ENCODE measurements at regions not wholly inside any gene's neighbourhood (a gene's known extent, or its start where the extent isn't known, plus 50 kb on each side); places are given as distances from the start of the nearest gene placed in this dataset.
"Not testable (repeated sequence)": the region's sequence is repeated elsewhere in the genome, so short reads cannot be mapped to it uniquely, and the experiment has no call there.

DNA sequence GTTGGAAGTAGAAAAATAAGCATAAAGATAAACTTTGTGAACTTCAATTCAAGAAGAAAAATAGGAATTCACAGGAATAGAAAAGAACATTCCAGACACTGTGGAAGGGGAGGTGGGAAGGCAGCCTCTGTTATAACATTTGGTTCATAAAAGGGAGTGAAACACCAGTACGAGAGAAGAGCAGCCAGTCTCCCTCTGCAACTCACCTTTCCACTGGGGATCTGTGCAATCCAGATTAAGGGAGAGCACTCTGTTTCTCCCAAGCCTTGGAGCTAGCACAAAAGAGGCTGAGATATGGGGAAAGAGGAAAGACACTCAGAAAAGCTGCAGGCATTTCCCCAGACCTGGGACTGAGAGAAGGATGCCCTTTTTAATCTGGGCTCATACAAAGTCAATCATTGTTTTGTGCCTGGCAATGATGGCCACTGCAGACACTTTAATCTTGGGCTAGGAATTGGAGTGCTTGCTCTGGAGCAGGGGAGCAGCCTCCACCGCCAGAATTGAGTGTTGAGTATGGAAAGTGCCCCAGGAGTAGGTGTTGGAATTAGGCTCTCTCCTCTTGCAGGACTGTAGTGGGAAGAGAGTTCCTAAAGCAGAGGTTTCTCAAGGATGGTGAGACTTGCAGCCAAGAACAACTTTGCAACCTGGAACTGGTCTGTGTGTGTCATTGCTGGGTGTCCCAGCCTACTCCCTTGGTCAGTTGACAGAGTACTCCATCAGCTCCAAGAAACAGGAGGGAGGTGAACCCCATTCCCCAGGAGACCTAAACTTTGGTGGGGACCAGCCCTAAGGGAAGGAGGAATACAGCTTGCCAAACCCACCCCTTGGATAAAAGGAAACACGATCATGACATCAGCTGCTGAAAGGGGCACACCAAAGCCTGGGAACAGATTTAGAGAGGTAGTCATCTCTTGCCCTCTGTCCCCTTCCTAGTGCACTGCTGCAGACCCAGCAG, 1510.2 kb upstream of the TPTE start:
- CTCF ChIA-PET; H3K36me3 Mint-ChIP-seq (ENCODE audit: low read depth); H3K9me3 Mint-ChIP-seq; DNase-seq; H3K27ac Mint-ChIP-seq; POLR2A ChIA-PET; H3K4me1 Mint-ChIP-seq; intact Hi-C loops (cut with micrococcal nuclease); ATAC-seq (ENCODE audit: low read depth); H3K4me3 Mint-ChIP-seq; H3K27me3 Mint-ChIP-seq: not testable (repeated sequence)

DNA sequence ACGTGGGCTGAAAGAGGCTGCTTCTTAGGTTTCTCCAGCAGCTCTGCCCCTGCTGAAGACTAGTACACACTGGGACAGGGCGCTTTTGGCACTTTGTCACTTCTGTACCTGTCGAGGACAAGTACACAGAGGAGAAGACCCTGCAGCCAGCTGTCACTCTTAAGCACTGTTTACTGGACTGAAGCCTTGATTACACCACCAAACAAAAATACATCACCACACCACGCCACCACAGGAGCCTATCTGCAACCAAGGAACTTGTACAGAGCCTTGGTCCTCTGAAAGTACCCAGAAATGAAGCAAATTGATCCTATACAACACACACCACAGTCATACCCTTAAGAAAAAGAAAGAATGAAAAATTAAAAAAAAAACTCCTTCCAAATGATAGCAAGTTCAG, 1509.5 kb upstream of the TPTE start:
- intact Hi-C loops (cut with micrococcal nuclease); DNase-seq; ATAC-seq (ENCODE audit: low read depth); POLR2A ChIA-PET; H3K27me3 Mint-ChIP-seq; H3K27ac Mint-ChIP-seq; H3K4me1 Mint-ChIP-seq; H3K9me3 Mint-ChIP-seq; H3K4me3 Mint-ChIP-seq; H3K36me3 Mint-ChIP-seq (ENCODE audit: low read depth); CTCF ChIA-PET: not testable (repeated sequence)

DNA sequence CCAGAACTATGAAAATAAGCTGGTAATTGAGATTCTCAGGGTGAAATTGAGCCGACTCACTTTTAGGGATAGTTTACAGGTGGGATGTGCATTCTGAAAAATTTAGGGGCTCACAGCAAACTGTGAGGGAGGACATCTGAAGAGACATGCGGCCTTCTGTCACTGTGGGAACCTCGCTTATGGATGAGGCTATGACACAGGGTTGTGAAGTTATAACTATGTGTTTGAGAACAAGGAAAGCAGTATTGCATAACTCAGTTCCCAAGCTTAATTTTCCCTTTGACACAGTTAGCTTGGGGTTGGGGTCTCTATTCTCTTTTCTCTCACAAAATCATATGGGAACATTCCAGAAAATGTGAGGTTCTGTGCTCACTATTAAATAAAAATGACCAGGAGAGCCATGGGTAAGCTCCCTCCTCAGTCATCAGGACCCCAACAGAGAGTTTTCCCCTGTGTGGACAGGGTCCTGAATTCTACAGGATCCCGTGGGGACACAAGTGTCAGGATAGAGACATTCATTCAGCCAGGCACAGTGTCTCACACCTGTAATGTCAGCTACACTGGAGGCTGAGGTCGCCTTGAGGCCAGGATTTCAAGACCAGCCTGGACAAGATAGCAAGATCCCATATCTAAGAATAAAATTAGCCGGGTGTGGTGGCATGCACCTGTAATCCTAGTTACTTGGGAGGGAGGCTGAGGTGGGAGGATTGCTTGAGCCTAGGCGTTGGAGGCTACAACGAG, 1507.7 kb upstream of the TPTE start:
- H3K4me1 Mint-ChIP-seq; H3K9me3 Mint-ChIP-seq; intact Hi-C loops (cut with micrococcal nuclease); POLR2A ChIA-PET; H3K4me3 Mint-ChIP-seq; H3K27ac Mint-ChIP-seq; ATAC-seq (ENCODE audit: low read depth); H3K27me3 Mint-ChIP-seq; CTCF ChIA-PET; H3K36me3 Mint-ChIP-seq (ENCODE audit: low read depth); DNase-seq: not testable (repeated sequence)

DNA sequence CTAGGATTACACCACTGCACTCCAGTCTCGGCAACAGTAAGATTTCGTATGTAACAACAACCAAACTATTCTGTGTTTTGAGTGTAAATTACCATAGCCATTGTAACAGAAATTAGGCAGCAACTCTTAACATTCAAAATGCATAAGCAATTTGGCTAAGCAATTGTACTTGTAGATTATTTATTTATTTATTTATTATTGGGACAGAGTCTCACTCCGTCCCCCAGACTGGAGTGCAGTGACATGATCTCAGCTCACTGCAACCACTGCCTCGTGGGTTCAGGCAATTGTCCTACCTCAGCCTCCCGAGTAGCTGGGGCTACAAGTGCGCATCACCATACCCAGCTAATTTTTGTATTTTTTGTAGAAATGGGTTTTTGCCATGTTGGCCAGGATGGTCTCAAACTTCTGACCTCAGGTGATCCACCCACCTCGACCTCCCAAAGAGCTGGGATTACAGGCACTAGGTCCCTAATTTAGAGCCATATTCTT, 1507.1 kb upstream of the TPTE start:
- CTCF ChIA-PET; POLR2A ChIA-PET; intact Hi-C loops (cut with micrococcal nuclease); DNase-seq; H3K36me3 Mint-ChIP-seq (ENCODE audit: low read depth); H3K27me3 Mint-ChIP-seq; ATAC-seq (ENCODE audit: low read depth); H3K4me3 Mint-ChIP-seq; H3K9me3 Mint-ChIP-seq; H3K27ac Mint-ChIP-seq; H3K4me1 Mint-ChIP-seq: not testable (repeated sequence)

DNA sequence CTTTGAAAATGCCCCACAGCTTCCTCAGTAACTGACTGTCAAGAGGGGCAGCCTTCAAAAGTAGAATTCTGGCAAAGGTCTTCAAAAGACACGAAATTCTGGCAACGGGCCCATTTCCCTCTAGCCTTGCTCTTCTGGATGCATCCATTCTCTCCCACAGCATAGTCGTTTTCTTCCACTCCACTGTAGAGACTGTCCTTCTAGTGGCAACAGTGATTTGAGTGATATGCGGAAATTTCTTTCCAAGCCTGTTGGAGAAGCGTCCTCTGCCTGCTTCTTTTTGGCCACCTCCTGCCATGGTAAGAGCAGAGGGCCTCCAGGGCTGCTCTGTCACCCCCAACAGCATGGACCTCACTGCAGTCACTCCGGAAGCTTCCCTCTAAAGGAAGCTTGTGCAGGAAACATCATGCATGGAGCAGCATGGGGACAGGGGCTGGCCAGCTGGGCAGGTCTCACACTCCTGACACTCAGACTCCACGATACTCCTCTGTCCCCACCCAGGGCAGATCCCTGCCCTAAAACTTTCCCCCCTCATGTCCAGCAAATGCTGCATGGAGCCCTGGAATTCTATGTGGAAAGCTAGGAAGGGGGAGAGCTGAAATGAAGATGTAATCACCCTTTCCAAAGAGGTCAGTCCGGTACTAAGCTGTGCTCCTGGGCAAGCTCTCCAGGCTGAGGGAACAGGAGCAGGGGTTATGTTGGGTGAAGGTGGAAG, 1505.7 kb upstream of the TPTE start:
- H3K4me1 Mint-ChIP-seq; H3K27me3 Mint-ChIP-seq; CTCF ChIA-PET; intact Hi-C loops (cut with micrococcal nuclease); H3K4me3 Mint-ChIP-seq; H3K27ac Mint-ChIP-seq; H3K36me3 Mint-ChIP-seq (ENCODE audit: low read depth); H3K9me3 Mint-ChIP-seq; ATAC-seq (ENCODE audit: low read depth); DNase-seq; POLR2A ChIA-PET: not testable (repeated sequence)

DNA sequence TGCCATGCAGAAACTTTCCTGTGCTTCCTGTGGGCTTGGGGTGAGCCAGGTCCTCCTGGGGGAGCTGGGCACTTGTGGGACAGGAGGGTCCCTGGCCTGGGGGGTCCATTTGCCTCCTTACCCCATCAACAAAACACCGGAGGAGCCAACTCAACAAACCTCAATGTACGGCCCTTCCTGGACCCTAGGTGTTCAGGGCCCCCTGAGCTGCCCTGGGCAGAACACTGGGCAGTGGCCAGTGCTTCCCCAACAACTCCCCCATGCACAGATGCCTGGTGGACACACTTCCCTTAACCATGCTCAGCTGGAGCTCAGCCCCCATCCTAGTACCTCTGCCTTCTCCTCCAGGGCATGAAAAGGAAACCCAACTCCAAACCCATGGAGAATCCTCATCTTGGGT, 1504.2 kb upstream of the TPTE start:
- POLR2A ChIA-PET; H3K4me1 Mint-ChIP-seq; ATAC-seq (ENCODE audit: low read depth); CTCF ChIA-PET; intact Hi-C loops (cut with micrococcal nuclease); H3K27ac Mint-ChIP-seq; H3K4me3 Mint-ChIP-seq; DNase-seq; H3K9me3 Mint-ChIP-seq; H3K27me3 Mint-ChIP-seq; H3K36me3 Mint-ChIP-seq (ENCODE audit: low read depth): not testable (repeated sequence)

DNA sequence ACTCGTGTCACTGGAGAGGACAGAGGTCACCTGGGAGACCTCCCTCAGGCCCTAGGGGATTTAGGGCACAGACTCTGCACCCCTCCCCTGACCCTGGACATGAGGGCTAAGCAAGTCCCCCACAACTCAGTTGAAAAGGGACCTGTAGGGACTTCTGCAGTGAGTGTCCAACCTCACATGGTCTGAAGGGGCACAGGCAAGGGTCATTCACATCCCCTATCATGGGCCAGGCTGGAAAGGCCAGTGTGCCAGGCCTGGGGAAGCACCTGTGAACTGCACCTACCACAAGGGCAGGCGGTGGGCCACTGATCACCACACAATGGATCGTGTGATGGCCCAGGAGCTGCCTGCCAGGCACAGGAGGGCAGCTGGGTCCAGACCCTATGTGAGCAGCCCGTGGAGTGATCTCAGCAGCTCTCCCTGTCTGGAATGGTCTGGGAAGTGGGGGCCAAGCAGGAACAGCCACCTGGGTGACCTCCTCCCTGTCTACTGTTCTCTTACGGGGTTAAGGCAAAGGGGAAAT, 1502.6 kb upstream of the TPTE start:
- CTCF ChIA-PET; H3K27me3 Mint-ChIP-seq; H3K9me3 Mint-ChIP-seq; DNase-seq; H3K27ac Mint-ChIP-seq; POLR2A ChIA-PET; ATAC-seq (ENCODE audit: low read depth); H3K4me3 Mint-ChIP-seq; intact Hi-C loops (cut with micrococcal nuclease); H3K4me1 Mint-ChIP-seq; H3K36me3 Mint-ChIP-seq (ENCODE audit: low read depth): not testable (repeated sequence)

DNA sequence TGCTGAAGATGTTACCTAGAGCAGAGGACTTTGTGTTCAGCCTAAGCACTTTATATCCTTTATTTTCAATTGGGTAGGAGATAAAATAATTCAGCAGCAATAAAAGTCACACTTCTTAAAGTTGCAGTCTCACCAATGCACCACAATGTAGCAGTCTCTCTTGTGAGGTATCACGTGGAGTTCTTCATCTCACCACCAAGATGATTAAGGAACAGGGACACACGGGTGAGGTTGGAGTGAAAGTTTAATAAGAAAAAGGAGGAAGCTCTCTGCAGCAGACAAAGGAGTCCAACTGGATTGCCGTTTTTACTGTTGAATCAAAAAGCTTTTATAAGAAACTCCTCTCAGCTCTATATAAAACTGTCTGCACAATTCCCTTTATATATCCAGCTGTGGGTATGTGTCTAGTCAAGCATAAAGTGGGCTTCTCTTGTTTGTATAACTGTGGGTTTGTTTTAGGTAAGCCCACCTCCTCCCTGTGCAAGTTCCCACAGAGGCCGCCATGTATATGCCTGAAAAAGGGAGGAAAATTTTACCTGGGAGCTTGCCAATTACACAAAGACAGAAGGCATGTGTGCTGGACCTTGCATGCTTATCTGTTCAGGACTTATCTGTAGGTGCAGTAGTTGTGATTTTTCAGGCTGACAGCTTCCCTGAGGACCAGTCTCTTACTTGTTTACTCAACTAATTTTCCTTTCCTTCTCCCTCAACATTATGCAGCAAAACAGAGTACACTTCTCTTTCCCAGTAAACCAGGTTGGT, 1497.2 kb upstream of the TPTE start:
- DNase-seq; H3K9me3 Mint-ChIP-seq; CTCF ChIA-PET; intact Hi-C loops (cut with micrococcal nuclease); H3K27ac Mint-ChIP-seq; H3K4me3 Mint-ChIP-seq; POLR2A ChIA-PET; H3K27me3 Mint-ChIP-seq; ATAC-seq (ENCODE audit: low read depth); H3K36me3 Mint-ChIP-seq (ENCODE audit: low read depth); H3K4me1 Mint-ChIP-seq: not testable (repeated sequence)

DNA sequence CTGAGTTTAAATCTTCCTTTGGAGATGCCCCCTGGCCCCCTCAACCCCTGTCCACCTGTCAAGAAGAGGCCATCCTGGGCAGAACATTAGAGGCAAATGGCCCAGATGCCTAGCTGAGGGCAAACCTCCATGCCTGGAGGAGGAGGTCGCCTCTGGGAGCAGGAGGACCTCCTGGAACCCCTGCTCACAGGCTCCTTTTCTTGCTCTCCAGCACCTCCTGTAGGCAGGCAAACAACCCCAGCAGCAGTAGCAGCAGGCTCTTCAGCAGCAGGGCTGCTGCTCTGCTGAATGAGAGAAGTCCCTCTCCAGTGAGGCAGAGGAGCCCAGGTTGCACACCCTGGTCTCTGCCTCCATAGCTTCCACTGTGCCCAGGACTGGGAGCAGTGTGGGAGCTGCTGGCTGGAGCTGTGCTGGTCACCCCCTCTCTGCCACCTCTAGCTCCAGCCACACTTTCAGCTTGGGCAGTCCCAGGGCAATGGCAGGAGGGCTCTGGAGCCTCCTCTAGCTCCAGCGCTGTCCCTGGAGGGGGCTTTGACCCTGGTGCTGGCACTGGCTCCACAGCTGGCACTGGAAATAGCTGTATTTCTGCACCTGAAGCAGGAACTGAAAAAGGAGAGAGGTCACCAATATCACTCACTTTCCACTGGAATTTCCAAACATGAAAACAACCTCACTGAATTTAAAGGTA, 1494.5 kb upstream of the TPTE start:
- CTCF ChIA-PET; intact Hi-C loops (cut with micrococcal nuclease); POLR2A ChIA-PET: not testable (repeated sequence)

DNA sequence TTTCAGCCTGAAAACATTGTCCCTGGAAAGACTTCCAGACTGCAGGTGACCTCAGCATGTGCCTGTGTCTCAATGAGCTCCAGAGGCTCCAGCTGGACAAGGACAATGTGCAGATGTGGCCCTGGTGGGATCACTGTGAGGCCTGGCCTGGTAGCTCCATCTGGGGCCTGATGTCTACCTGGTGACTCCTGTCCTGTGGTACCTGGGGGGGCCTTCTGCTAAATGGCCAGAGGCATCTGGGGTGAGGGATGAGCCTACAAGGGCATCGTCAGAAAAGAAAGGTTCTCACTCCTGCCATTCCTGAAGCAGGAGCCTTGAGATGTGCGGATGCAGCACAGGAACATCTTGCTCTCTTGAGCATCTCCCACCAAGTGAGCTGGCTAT, 1494.0 kb upstream of the TPTE start:
- ATAC-seq (ENCODE audit: low read depth); CTCF ChIA-PET: not testable (repeated sequence)

More for the DNA sequence above, 1494.5 kb upstream of the TPTE start:
- not testable (repeated sequence) for H3K9me3 Mint-ChIP-seq; DNase-seq; H3K27ac Mint-ChIP-seq; H3K4me1 Mint-ChIP-seq; ATAC-seq (ENCODE audit: low read depth); H3K36me3 Mint-ChIP-seq (ENCODE audit: low read depth); H3K27me3 Mint-ChIP-seq; H3K4me3 Mint-ChIP-seq

More for the DNA sequence above, 1494.0 kb upstream of the TPTE start:
- H3K27me3 Mint-ChIP-seq; DNase-seq; H3K9me3 Mint-ChIP-seq; H3K4me1 Mint-ChIP-seq; H3K27ac Mint-ChIP-seq; H3K36me3 Mint-ChIP-seq (ENCODE audit: low read depth); intact Hi-C loops (cut with micrococcal nuclease); POLR2A ChIA-PET; H3K4me3 Mint-ChIP-seq: not testable (repeated sequence)

All from activated B cell treated with CpG ODN at 0.5 μM for 24 hours (primary cell).